PC-3 (cell line): ENCODE measurements at regions not wholly inside any gene's neighbourhood (a gene's known extent, or its start where the extent isn't known, plus 50 kb on each side); places are given as distances from the start of the nearest gene placed in this dataset.

Experiments used
- ATAC-seq: fragments of 200-7000 bp; cut with Tn5 transposase; 2 replicates; pipeline ENCODE4 v1.9.1; 2020; ENCODE audit warnings: mild to moderate bottlenecking, moderate library complexity
- BruUV-seq: library from RNA; stranded (reverse); fragments of 400-500 nt; replicated peaks from 2 replicates; lab custom pipeline; 2021; lab: Mats Ljungman, UMichigan
- CTCF ChIA-PET: fragments of 300-600 bp; sonication (Branson Sonifier 250); formaldehyde crosslinking; loops from one replicate; lab custom pipeline; 2022; ENCODE audit warnings: antibody characterized with exemption; lab: Charles Lee
- POLR2A ChIA-PET: fragments of 300-600 bp; sonication (Branson Sonifier 250); formaldehyde crosslinking; loops from one replicate; lab custom pipeline; 2022; ENCODE audit warnings: antibody characterized with exemption; ENCODE audit not compliant: unreplicated experiment; lab: Charles Lee
- DNase-seq: peaks from one replicate; pipeline ENCODE4 v3.0.0-alpha.2; 2015
- H2AFZ ChIP-seq: fragments of 300-600 bp; sonication (generic); 2 replicates; pipeline ENCODE4 v1.6.0; 2016; ENCODE audit warnings: antibody characterized with exemption, low read length
- H3F3A ChIP-seq: fragments of 300-600 bp; sonication (generic); one replicate; pipeline ENCODE4 v1.6.0; 2017; ENCODE audit warnings: antibody characterized with exemption, low read length, control low read depth, mild to moderate bottlenecking; ENCODE audit not compliant: unreplicated experiment
- H3K27ac ChIP-seq: fragments of 300-600 bp; sonication (generic); 2 replicates; pipeline ENCODE4 v1.5.1; 2016; ENCODE audit warnings: mild to moderate bottlenecking, low read length
- H3K27me3 ChIP-seq: fragments of 300-600 bp; sonication (generic); 2 replicates; pipeline ENCODE4 v1.6.1; 2016; ENCODE audit warnings: low read length, mixed read lengths
- H3K36me3 ChIP-seq: fragments of 300-600 bp; sonication (generic); 2 replicates; pipeline ENCODE4 v1.6.1; 2016; ENCODE audit warnings: low read depth, mixed run types, low read length, mixed read lengths
- H3K4me1 ChIP-seq: fragments of 300-600 bp; sonication (generic); 2 replicates; pipeline ENCODE4 v1.5.1; 2016; ENCODE audit warnings: low read length; ENCODE audit not compliant: insufficient read depth
- H3K4me2 ChIP-seq: fragments of 300-600 bp; sonication (generic); 2 replicates; pipeline ENCODE4 v1.6.0; 2016; ENCODE audit warnings: low read length
- H3K4me3 ChIP-seq: fragments of 300-600 bp; sonication (generic); 2 replicates; pipeline ENCODE4 v1.5.1; 2016; ENCODE audit warnings: mild to moderate bottlenecking, low read length, mixed read lengths
- H3K79me2 ChIP-seq: fragments of 300-600 bp; sonication (generic); 2 replicates; pipeline ENCODE4 v1.6.1; 2017; ENCODE audit warnings: low read length, mixed read lengths
- H3K9ac ChIP-seq: fragments of 300-600 bp; sonication (generic); 2 replicates; pipeline ENCODE4 v1.6.0; 2016; ENCODE audit warnings: mild to moderate bottlenecking, low read length
- H3K9me2 ChIP-seq: fragments of 300-600 bp; sonication (generic); replicated peaks from 2 replicates; pipeline ENCODE4 v1.6.1; 2016; ENCODE audit warnings: mixed run types, low read length, mixed read lengths
- H3K9me3 ChIP-seq: fragments of 300-600 bp; sonication (generic); 2 replicates; pipeline ENCODE4 v1.6.1; 2016; ENCODE audit warnings: low read length, mixed read lengths
- H4K20me1 ChIP-seq: fragments of 300-600 bp; sonication (generic); 2 replicates; pipeline ENCODE4 v1.6.1; 2016; ENCODE audit warnings: low read length, mixed read lengths
- CTCF ChIP-seq: fragments of 300-600 bp; sonication (generic); conservative IDR thresholded peaks from 2 replicates; pipeline ENCODE4 v1.5.1; 2017; ENCODE audit warnings: antibody characterized with exemption, low read depth, mild to moderate bottlenecking, low read length
- EZH2 ChIP-seq: fragments of 300-600 bp; sonication (generic); IDR thresholded peaks from one replicate; pipeline ENCODE4 v1.6.1; 2017; ENCODE audit warnings: antibody characterized with exemption, mild to moderate bottlenecking, low read length; ENCODE audit not compliant: unreplicated experiment
- EZH2phosphoT487 ChIP-seq: fragments of 300-600 bp; sonication (generic); IDR thresholded peaks from 2 replicates; pipeline ENCODE4 v1.6.1; 2018; ENCODE audit warnings: mild to moderate bottlenecking, antibody characterized with exemption, low read length, borderline replicate concordance
- intact Hi-C: fragments of 100-400 bp; cut with micrococcal nuclease; formaldehyde crosslinking; loops from 2 replicates; pipeline ENCODE4 v1.9.0; 2023

- no TSS peak for BruUV-seq
- Histone ChIP-seq H3K36me3 (no peaks in the 10 kb centered on the region), H3K4me3 (no peak overlapping the region), H3F3A (no peaks in the 10 kb centered on the region), H4K20me1 (no peaks in the 10 kb centered on the region), H3K27ac (no peak overlapping the region), H3K79me2 (no peaks in the 10 kb centered on the region), H3K27me3 (peaks cover 44% of the 10 kb centered on the region), H3K4me2 (no peak overlapping the region), H3K4me1 (no peaks in the 10 kb centered on the region), H3K9me2 (no peaks in the 10 kb centered on the region), H3K9me3 (no peaks in the 10 kb centered on the region), H3K9ac (no peak overlapping the region), H2AFZ (no peak overlapping the region)
- CTCF ChIA-PET, result no interaction called here
- ATAC-seq (no peak), DNase-seq (no peak)
- TF ChIP-seq EZH2 (no peak), EZH2phosphoT487 (no peak), CTCF (no peak)
- POLR2A ChIA-PET, result no interaction called here
- intact Hi-C loops, result no loop called here
Measured at GRCh38 chr2:133943108-133943507, 310.8 kb upstream of the MGAT5 start.

DNA sequence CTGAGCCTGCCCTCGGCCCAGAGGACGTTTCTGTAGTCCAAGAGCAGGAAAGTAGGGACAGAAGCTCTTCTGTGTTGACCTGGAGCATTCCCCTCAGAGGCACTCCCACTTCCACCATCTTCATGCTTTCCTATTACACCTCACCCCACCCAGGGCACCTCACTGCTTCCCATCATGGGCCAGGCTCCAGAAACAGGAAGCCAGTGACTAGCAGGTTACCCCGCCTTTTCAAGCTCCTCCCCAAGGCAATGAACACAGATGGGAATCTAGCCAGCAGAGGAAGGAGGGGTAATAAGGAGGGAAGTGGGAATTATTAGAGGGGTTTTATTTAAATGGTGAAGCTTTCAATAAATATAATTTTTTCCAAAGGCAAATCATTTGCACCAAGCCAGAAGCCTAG lies 308.8 kb upstream of the MGAT5 start:
- no peak overlapping the region for H2AFZ ChIP-seq
- no peak for ATAC-seq
- ChIA-PET POLR2A (no interaction called here), CTCF (no interaction called here)
- no peaks in the 10 kb centered on the region for H3K79me2 ChIP-seq
- no peak overlapping the region for H3K4me3 ChIP-seq
- no peaks in the 10 kb centered on the region for H4K20me1 ChIP-seq
- no peaks in the 10 kb centered on the region for H3K9me2 ChIP-seq
- peaks cover 57% of the 10 kb centered on the region for H3K27me3 ChIP-seq
- H3K9me3 ChIP-seq, result no peaks in the 10 kb centered on the region
- intact Hi-C loops, result no loop called here
- H3K4me2 ChIP-seq, result no peak overlapping the region
- H3K27ac ChIP-seq, result no peak overlapping the region
- H3K9ac ChIP-seq, result no peak overlapping the region
- H3K36me3 ChIP-seq, result no peaks in the 10 kb centered on the region
- no peaks in the 10 kb centered on the region for H3K4me1 ChIP-seq
- no peak for DNase-seq
- H3F3A ChIP-seq, result no peaks in the 10 kb centered on the region
- no TSS peak for BruUV-seq
- TF ChIP-seq EZH2phosphoT487 (no peak), CTCF (no peak), EZH2 (no peak)

DNA sequence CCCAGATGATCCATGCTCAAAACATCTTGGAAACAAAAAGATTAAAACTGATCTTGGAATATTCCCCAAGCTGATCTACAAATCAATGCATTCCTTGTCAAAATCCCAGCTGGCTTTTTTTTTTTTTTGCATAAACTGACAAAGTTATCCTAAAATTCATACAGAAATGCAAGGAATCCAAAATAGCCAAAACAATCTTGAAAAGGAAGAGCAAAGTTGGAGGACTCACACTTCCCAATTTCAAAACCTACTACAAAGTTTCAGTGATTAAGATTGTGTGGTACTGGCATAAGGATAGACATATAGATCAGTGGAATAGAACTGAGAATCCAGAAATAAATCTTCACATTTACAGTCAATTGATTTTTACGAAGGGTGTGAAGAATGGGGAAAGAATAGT lies 306.8 kb upstream of the MGAT5 start:
- Histone ChIP-seq H3K9me2 (no peaks in the 10 kb centered on the region), H3K79me2 (no peaks in the 10 kb centered on the region), H3K36me3 (no peaks in the 10 kb centered on the region), H3F3A (no peaks in the 10 kb centered on the region), H2AFZ (no peak overlapping the region), H4K20me1 (no peaks in the 10 kb centered on the region), H3K27me3 (peaks cover 59% of the 10 kb centered on the region), H3K9me3 (no peaks in the 10 kb centered on the region), H3K4me2 (no peak overlapping the region), H3K4me3 (no peak overlapping the region), H3K4me1 (no peaks in the 10 kb centered on the region), H3K27ac (no peak overlapping the region), H3K9ac (no peak overlapping the region)
- intact Hi-C loops, result no loop called here
- BruUV-seq, result no TSS peak
- no peak for DNase-seq
- TF ChIP-seq EZH2 (no peak), CTCF (no peak), EZH2phosphoT487 (no peak)
- ChIA-PET POLR2A (no interaction called here), CTCF (no interaction called here)
- no peak for ATAC-seq
